Epithelial cell of esophagus (primary cell): ENCODE measurements at regions not wholly inside any gene's neighbourhood (a gene's known extent, or its start where the extent isn't known, plus 50 kb on each side); places are given as distances from the start of the nearest gene placed in this dataset.
A peak's percentile ranks its signal among the peaks of the same experiment; 100 is the strongest.

Experiments used
- DNase-seq: peaks from one replicate; pipeline ENCODE4 v3.0.0; 2010; ENCODE audit warnings: low read depth
- H3K4me3 ChIP-seq: 2 replicates; pipeline ENCODE4 v1.5.1; 2011; ENCODE audit warnings: mild to moderate bottlenecking, low read length, control low read depth
- TF ChIP-seq, protein P1 (sequence below): IDR thresholded peaks from 2 replicates; pipeline ENCODE4 v1.5.1; 2011; ENCODE audit warnings: low read depth, mild to moderate bottlenecking, low read length, control low read depth, inconsistent platforms; ENCODE audit not compliant: insufficient read depth; ENCODE audit errors: missing control alignments

DNA sequence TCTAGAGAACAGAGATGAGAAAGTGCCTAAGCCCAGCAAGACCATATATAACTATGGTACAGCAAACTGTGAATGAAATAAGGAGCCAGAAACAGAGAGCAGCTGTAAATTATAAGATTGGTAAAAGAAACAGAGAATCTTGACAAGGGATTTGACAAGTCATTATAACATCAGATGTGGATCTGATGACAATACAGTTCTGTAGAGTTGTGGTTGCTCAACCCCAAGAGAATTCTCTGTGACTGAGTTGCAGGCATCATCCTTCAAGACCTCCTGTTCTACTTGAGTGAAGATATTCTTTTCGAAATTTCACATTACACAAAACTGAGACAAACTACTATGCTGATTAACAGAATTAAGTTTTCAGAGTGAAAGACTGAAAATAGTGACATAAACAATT, 343.1 kb upstream of the SLC39A10 start:
- no peak for DNase-seq
- H3K4me3 ChIP-seq = no peak overlapping the region
- TF ChIP-seq, protein P1, sequence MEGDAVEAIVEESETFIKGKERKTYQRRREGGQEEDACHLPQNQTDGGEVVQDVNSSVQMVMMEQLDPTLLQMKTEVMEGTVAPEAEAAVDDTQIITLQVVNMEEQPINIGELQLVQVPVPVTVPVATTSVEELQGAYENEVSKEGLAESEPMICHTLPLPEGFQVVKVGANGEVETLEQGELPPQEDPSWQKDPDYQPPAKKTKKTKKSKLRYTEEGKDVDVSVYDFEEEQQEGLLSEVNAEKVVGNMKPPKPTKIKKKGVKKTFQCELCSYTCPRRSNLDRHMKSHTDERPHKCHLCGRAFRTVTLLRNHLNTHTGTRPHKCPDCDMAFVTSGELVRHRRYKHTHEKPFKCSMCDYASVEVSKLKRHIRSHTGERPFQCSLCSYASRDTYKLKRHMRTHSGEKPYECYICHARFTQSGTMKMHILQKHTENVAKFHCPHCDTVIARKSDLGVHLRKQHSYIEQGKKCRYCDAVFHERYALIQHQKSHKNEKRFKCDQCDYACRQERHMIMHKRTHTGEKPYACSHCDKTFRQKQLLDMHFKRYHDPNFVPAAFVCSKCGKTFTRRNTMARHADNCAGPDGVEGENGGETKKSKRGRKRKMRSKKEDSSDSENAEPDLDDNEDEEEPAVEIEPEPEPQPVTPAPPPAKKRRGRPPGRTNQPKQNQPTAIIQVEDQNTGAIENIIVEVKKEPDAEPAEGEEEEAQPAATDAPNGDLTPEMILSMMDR = no peak

DNA sequence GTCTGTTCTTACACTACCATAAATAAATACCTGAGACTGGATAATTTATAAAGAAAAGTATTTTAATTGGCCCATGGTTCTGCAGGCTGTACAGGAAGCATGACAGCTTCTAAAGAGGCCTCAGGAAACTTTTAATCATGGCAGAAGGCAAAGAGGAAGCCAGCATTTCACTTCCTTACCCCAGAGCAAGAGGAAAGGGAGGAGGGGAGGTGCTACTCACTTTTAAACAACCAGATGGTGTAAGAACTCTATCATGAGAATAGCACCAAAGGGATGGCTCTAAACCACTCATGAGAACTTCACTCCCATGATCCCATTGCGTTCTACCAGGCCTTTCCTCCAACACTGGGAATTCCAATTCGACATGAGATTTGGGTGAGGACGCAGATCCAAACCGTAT, 344.4 kb upstream of the SLC39A10 start:
- H3K4me3 ChIP-seq = no peak overlapping the region
- TF ChIP-seq, protein P1 = no peak
- no peak for DNase-seq

DNA sequence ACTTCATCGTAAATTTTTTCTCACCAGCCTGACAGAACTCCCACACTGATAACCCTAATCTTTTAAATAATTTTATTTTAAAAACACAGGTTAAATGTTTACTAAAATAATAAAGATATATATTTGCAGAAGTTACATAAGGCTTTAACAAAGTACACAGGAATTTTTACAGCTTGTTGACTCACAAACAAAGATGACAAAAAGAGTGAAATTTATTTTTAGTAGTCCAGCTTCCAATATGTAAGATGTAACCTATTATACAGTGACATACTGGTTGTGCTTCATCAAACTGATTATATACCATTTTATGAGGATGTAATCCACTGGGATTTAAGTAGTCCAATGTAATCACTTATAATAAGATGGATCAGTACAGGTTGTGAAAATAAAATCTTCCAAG, 348.9 kb upstream of the SLC39A10 start:
- no peak overlapping the region for H3K4me3 ChIP-seq
- no peak for DNase-seq
- TF ChIP-seq, protein P1 = no peak

DNA sequence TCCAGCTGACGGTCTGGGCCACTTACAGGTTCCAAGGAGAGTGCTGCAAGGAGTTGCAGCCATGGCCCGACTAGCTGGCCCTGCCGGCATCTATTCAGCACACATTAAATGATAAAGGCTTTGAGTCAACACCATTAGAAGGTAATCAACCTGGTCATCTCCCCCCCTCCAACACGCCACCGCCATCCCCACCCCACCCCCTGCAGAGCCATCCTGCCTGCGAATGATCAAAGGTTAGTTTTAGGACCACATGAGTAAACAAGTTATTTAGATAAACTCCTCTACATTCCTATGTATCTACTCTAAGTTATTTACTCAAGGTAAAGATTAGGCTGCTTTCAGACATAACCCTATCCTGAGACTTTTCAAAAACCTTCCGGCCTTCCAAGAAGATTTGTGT, 349.3 kb upstream of the SLC39A10 start:
- DNase-seq = no peak
- TF ChIP-seq, protein P1 = no peak
- H3K4me3 ChIP-seq = no peak overlapping the region

DNA sequence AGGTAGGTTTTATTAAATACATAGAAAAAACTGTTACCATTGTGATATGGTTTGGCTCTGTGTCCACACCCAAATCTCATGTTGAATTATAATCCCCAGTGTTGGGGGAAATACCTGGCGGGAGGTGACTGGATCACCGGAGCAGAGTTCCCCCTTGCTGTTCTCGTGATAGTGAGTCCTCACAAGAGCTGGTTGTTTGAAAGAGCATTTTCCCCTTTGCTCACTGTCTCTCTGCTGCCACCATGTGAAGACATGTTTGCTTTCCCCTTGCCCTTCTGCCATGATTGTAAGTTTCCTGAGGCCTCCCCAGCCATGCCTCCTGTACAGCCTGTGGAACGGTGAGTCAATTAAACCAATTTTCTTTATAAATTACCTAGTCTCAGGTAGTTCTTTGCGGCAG, 352.7 kb upstream of the SLC39A10 start:
- DNase-seq = peak; percentile 54
- H3K4me3 ChIP-seq = no peak overlapping the region
- TF ChIP-seq, protein P1 = peak; percentile 52

DNA sequence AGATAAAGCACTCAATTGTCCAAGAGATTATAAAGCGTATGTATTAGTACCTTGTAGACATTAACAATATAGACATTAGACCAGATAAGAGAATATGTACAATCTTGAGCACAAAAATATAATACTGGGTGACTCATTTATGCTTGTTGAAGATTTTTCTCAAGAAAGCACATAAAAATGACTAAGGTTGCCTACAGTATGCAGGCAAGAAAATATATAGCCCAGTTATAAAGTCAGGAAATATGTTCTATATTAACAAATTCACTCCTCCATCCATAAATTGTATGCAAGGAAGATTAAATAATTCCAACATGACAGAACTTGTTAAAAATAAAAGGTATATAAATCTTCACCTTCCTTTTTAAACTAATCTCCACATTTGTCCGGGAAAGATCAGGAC, 356.4 kb upstream of the SLC39A10 start:
- no peak for DNase-seq
- H3K4me3 ChIP-seq = no peak overlapping the region
- TF ChIP-seq, protein P1 = no peak

DNA sequence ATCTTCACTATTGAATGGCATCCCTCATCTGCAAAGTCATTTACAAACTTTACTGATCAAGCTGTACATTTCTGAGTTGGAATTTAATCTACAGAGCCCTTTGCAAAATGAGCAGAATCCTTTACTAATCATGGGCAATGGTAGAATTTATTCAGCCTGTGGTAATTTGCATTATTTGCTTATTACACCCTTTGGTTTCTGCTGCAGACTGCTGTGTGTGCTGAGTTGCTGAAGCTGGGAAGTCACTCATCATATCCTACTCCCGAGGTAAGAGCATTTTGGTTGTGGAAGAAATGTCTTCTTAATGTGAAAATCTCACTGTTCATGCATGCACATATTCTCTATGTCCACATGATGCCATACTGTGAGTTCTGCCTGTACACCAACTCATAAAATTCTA, 357.4 kb upstream of the SLC39A10 start:
- no peak for DNase-seq
- no peak overlapping the region for H3K4me3 ChIP-seq
- TF ChIP-seq, protein P1 = no peak
